Peyer's patch (tissue), 4 donors: ENCODE measurements at regions not wholly inside any gene's neighbourhood (a gene's known extent, or its start where the extent isn't known, plus 50 kb on each side); places are given as distances from the start of the nearest gene placed in this dataset.

Experiments
- CTCF ChIP-seq, 6 experiments: fragments of 450-650 bp in 4 of 6; fragments of 200-600 bp in 2 of 6; sonication (generic) in 1 of 6; IDR thresholded peaks; one replicate each; pipeline ENCODE4 v1.5.1; 2017 to 2019; ENCODE audit warnings: antibody characterized with exemption in 6 of 6, mild to moderate bottlenecking in 3 of 6, moderate library complexity in 1 of 6
- POLR2A ChIP-seq, 2 donors: fragments of 450-650 bp; IDR thresholded peaks; one replicate each; pipeline ENCODE4 v1.5.1; 2017; ENCODE audit warnings: antibody characterized with exemption in 2 of 2, mild to moderate bottlenecking in 2 of 2, moderate library complexity in 2 of 2

DNA sequence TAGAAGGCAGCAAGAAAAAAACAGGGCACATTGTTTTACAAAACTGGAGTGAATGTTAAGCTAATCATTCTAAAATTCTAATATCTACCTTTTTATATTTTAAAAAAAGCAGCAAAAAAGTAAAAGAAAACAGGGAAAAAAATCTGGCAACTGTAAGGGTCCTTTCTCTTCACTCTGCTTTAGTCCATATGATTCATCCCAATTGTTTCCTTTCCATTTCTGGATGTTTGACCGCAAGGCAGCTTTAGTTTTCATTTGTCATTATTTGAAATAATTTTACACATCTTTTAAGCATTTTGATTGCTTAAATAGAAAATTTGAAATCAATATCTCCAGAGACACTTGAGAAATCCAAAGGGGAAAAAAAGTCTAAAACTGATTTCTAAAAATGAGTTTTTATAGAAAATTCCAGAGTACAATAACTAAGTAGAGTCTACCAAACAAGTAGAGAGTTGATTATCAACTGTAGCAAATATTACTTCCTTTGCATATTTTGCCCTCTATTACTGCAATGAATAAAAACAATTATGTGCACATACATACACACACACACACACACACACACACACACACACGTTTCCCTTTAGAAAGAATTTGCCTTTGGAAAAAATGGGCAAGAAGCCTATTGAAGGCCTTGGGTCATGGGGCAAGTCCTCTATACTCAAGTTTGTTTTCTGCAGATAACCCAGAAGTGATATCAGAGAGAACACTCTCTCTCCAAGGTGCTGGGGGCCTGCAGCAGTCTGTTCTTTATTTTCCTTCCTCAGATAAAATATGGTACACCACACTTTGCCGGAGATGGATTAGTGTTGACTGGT, 259.7 kb downstream of the HACE1 start:
- TF ChIP-seq POLR2A (IDR thresholded peaks at IDR 0.05) (no peak), CTCF (IDR thresholded peaks at IDR 0.05) (no peak)
